Epithelial cell of proximal tubule (primary cell): ENCODE measurements at regions not wholly inside any gene's neighbourhood (a gene's known extent, or its start where the extent isn't known, plus 50 kb on each side); places are given as distances from the start of the nearest gene placed in this dataset.

ENCODE experiments used
- DNase-seq: peaks from one replicate; pipeline ENCODE4 v3.0.0-alpha.2; 2011; ENCODE audit warnings: low read depth
- H3K4me3 ChIP-seq: 2 replicates; pipeline ENCODE4 v1.5.1; 2011; ENCODE audit warnings: low read depth, mild to moderate bottlenecking, low read length
- TF ChIP-seq, protein P1 (sequence below): conservative IDR thresholded peaks from 2 replicates; pipeline ENCODE4 v1.5.1; 2012; ENCODE audit warnings: low read depth, mild to moderate bottlenecking, low read length

GRCh38 chr1:4027492-4028138, 127.5 kb upstream of the C1orf174 start:
- TF ChIP-seq, protein P1, sequence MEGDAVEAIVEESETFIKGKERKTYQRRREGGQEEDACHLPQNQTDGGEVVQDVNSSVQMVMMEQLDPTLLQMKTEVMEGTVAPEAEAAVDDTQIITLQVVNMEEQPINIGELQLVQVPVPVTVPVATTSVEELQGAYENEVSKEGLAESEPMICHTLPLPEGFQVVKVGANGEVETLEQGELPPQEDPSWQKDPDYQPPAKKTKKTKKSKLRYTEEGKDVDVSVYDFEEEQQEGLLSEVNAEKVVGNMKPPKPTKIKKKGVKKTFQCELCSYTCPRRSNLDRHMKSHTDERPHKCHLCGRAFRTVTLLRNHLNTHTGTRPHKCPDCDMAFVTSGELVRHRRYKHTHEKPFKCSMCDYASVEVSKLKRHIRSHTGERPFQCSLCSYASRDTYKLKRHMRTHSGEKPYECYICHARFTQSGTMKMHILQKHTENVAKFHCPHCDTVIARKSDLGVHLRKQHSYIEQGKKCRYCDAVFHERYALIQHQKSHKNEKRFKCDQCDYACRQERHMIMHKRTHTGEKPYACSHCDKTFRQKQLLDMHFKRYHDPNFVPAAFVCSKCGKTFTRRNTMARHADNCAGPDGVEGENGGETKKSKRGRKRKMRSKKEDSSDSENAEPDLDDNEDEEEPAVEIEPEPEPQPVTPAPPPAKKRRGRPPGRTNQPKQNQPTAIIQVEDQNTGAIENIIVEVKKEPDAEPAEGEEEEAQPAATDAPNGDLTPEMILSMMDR = no peak
- H3K4me3 ChIP-seq = no peak overlapping the region
- DNase-seq = no peak

GRCh38 chr1:4028139-4028501, 128.0 kb upstream of the C1orf174 start:
- TF ChIP-seq, protein P1 = no peak
- no peak for DNase-seq
- H3K4me3 ChIP-seq = no peak overlapping the region

- TF ChIP-seq, protein P1 = no peak
These were observed 129.3 kb upstream of the C1orf174 start for GRCh38 chr1:4029376-4029775.

DNA sequence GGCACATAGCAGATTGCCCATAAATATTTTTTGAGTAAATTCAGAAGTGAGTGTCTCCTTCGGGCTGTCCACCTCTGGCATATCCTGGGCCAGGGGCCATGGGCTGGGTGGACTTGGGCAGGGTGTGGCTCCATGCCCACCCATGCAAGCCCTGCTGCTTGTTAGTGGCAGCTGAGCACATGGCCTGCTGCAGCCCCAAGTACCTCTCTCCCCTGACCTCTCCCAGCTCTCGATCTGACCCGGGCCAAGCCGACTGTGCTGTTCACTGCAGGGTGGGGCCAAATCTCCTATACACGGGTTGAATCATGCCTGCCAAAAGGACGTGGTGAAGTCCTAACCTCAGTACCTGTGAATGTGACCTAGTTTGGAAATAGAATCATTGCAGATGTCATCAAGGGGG, 132.5 kb upstream of the C1orf174 start:
- no peak for DNase-seq
- TF ChIP-seq, protein P1 = no peak
- H3K4me3 ChIP-seq = no peak overlapping the region

More at GRCh38 chr1:4029376-4029775, 129.3 kb upstream of the C1orf174 start:
- DNase-seq = no peak
- H3K4me3 ChIP-seq = no peak overlapping the region

DNA sequence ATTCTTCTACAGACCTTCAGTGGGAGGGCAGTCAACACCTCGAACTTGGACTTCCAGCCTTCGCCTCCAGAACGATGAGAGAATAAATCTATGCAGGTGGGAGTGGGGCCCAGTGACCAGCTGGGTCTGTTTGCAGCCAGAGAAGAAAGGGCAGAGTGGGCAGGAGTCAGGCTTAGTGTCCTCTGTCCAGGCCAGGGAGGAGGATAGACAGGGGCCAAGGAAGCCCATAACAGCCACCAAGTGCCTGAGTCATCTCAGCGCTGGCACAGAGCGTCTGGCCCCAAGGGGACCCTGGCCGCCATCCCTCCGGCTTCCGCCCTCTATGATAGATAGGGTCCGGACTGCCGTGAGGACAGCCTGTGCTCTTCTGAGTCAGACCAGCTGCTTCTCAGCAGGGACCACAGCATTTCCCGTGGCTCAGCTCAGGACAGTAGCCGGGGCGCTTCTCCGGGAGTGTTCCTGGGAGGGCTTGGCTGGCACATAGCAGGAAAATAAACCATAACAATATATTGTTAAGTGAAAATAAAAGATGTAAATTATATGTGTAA, 133.1 kb upstream of the C1orf174 start:
- TF ChIP-seq, protein P1 = no peak
- no peak for DNase-seq
- H3K4me3 ChIP-seq = no peak overlapping the region

DNA sequence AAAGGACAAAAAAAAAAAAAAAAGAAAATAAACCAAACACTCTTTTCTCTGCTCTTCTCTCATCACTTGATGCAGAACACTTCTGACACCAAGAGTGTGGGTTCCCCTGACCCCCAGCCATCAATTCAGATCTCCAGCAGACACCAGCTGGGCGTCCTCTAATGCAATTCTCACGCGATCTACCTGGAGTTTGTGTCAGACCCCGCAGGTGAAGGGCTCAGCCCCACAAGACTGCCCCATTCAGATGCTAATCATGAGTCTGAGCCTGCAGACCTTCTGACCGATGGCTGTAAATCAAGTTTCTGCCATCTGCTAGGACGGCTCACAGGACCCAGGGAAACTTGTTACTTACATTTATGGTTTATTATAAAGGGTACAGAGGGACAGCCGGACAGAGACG, 133.6 kb upstream of the C1orf174 start:
- no peak for DNase-seq
- no peak overlapping the region for H3K4me3 ChIP-seq
- TF ChIP-seq, protein P1 = no peak

DNA sequence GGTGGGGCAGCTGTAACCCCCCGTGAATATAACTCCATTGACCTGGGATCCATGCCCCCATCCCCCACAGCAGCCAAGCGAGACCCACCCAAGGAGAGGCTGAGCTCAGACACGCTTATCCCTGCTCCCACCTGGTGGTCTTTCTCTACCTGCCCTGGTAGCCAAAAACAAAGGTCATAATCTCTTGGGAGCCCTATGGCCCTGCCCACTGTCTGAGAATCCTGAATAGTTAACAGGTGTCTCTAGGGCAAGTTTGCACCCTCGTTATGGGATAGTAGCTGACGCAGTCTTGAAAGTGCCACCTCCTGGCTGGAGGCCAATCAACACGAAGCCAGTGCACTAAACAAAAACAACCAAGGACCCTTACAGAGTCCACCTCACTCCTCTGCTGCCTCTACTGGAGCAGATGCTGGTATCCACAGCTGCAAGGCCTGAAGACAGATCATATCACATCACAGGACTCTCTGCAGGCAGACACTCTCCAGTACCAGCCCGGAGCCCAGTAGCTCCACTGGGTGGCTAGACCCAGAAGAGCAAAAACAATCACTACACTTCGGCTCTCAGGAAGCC, 134.3 kb upstream of the C1orf174 start:
- H3K4me3 ChIP-seq = no peak overlapping the region
- DNase-seq = no peak
- TF ChIP-seq, protein P1 = no peak
